Naive B cell (primary cell): ENCODE measurements at regions not wholly inside any gene's neighbourhood (a gene's known extent, or its start where the extent isn't known, plus 50 kb on each side); places are given as distances from the start of the nearest gene placed in this dataset.

Experiments used
- ATAC-seq, 2 donors: fragments of 150-1000 bp; cut with Tn5 transposase; 2 replicates each; pipeline ENCODE4 v1.10.0; 2021; ENCODE audit warnings: low read depth in 2 of 2, mild to moderate bottlenecking in 2 of 2, moderate library complexity in 2 of 2
- DNase-seq: peaks from one replicate; pipeline ENCODE4 v3.0.0; 2022
- H3K27ac Mint-ChIP-seq, 6 donors: one replicate each; pipeline ENCODE4 v1.8.0; 2020 to 2022; ENCODE audit warnings: mild to moderate bottlenecking in 6 of 6, mixed read lengths in 6 of 6, moderate library complexity in 5 of 6, inconsistent platforms in 2 of 6
- H3K27me3 Mint-ChIP-seq, 3 donors: one replicate each; pipeline ENCODE4 v1.8.0; 2021 to 2022; ENCODE audit warnings: mixed read lengths in 3 of 3, mild to moderate bottlenecking in 1 of 3
- H3K36me3 Mint-ChIP-seq, 2 donors: one replicate each; pipeline ENCODE4 v1.8.0; 2020 to 2022; ENCODE audit warnings: mixed read lengths in 2 of 2, inconsistent platforms in 1 of 2, mild to moderate bottlenecking in 1 of 2
- H3K4me1 Mint-ChIP-seq, 3 donors: one replicate each; pipeline ENCODE4 v1.8.0; 2020 to 2022; ENCODE audit warnings: mixed read lengths in 3 of 3, inconsistent platforms in 1 of 3, mild to moderate bottlenecking in 1 of 3, moderate library complexity in 1 of 3
- H3K4me3 Mint-ChIP-seq, 8 donors: one replicate each; pipeline ENCODE4 v1.8.0; 2020 to 2022; ENCODE audit warnings: mild to moderate bottlenecking in 8 of 8, mixed read lengths in 8 of 8, moderate library complexity in 8 of 8, inconsistent platforms in 2 of 8
- H3K9me3 Mint-ChIP-seq, 7 donors: one replicate each; pipeline ENCODE4 v1.8.0; 2020 to 2022; ENCODE audit warnings: mixed read lengths in 7 of 7, mild to moderate bottlenecking in 5 of 7, inconsistent platforms in 2 of 7, moderate library complexity in 1 of 7

DNA sequence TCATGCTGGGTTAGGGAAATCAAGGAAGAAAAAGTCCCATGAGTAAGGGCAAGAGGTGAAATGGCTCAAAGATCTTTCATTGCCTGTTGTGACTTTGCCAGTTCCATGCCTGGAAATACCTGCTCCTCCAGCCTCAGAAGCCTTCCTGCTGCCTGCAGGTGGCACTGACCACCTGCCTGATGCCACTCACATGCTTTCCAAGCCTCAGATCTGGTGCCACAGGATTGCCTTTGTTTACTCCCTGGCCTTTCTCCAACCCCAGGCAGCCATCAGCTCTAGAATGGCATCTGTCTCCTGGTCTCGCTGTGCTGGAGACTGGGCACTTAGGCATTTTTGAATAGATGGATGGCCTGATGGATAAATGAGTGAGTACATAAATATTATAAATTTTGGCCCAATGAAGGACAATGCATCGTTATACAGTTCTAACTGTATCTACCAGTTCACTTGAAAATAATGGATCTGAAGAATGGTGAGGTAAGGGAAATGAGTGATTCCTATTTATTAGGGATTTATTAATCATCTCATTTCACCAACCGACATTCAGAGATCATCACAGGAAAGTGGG is 657.2 kb downstream of the INHBA start:
- ATAC-seq (no peak), DNase-seq (no peak)
- Mint-ChIP-seq H3K27ac (no peak overlapping the region), H3K36me3 (peaks cover 4 to 5% of the 10 kb centered on the region in 2 donors), H3K27me3 (peaks cover 0 to 5% (median 0%) of the 10 kb centered on the region in 3 donors), H3K9me3 (peaks cover 0 to 4% (median 3%) of the 10 kb centered on the region in 7 donors), H3K4me3 (no peak overlapping the region), H3K4me1 (no peaks in the 10 kb centered on the region)

GRCh38 chr7:41039981-41040380 is 662.9 kb downstream of the INHBA start:
- Mint-ChIP-seq H3K4me3 (no peak overlapping the region), H3K36me3 (peaks cover 4 to 5% of the 10 kb centered on the region in 2 donors), H3K27ac (no peak overlapping the region), H3K27me3 (no peaks in the 10 kb centered on the region), H3K9me3 (peaks cover 0 to 4% (median 3%) of the 10 kb centered on the region in 7 donors), H3K4me1 (no peaks in the 10 kb centered on the region)
- ATAC-seq (no peak), DNase-seq (no peak)

GRCh38 chr7:41039386-41039953 is 663.4 kb downstream of the INHBA start:
- ATAC-seq, result no peak

DNA sequence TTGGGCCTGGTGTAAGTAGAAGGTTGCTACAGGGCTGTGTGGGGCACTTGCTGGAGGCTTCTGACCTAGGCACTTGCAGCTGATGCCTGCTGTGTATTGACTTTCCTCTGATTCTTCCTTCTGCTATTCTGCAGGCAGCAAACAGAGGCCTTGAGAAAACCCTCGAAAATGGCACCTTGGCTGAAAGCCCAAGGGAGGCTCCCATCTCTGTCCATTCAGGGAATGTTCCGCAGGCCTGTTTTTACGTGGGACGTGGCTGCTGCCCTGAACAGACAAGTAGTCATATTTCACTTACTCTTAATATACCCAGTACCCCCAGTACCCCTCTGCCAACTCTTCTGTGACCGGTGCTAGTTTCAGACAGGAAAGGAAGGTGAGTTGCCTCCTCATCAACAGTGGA is 664.7 kb downstream of the INHBA start:
- H3K27ac Mint-ChIP-seq, result no peak overlapping the region
- no peaks in the 10 kb centered on the region for H3K4me1 Mint-ChIP-seq
- ATAC-seq, result no peak
- H3K36me3 Mint-ChIP-seq, result peaks cover under 1 to 2% of the 10 kb centered on the region in 2 donors
- DNase-seq, result no peak
- H3K4me3 Mint-ChIP-seq, result no peak overlapping the region
- no peaks in the 10 kb centered on the region for H3K27me3 Mint-ChIP-seq
- H3K9me3 Mint-ChIP-seq, result peaks cover 0 to 3% (median 0%) of the 10 kb centered on the region in 7 donors

More at GRCh38 chr7:41039386-41039953, 663.4 kb downstream of the INHBA start:
- Mint-ChIP-seq H3K27ac (no peak overlapping the region), H3K4me1 (no peaks in the 10 kb centered on the region), H3K27me3 (no peaks in the 10 kb centered on the region), H3K36me3 (peaks cover 4 to 5% of the 10 kb centered on the region in 2 donors), H3K4me3 (no peak overlapping the region), H3K9me3 (peaks cover 0 to 4% (median 2%) of the 10 kb centered on the region in 7 donors)
- no peak for DNase-seq

DNA sequence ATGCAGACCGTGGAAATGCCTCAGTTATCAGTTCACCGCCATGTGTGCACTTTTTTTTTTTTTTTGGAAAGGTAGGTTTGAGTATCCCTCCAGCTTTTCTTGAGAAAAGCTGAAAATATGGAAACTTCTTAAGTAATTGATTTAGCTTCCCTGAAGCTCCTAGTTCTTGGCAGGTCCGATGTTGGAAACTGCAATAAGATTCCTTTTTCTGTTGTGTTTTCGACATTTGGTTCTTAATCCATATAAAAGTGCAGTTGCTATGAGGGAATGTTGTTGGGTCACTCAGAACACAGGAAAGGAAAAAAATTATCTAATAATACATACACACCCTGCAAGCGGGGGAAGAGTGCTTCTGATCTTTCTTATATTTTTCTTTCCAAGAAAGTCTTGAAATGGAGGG is 665.2 kb downstream of the INHBA start:
- DNase-seq, result no peak
- H3K9me3 Mint-ChIP-seq, result no peaks in the 10 kb centered on the region
- H3K4me1 Mint-ChIP-seq, result no peaks in the 10 kb centered on the region
- no peaks in the 10 kb centered on the region for H3K36me3 Mint-ChIP-seq
- ATAC-seq, result no peak
- no peak overlapping the region for H3K27ac Mint-ChIP-seq
- no peaks in the 10 kb centered on the region for H3K27me3 Mint-ChIP-seq
- no peak overlapping the region for H3K4me3 Mint-ChIP-seq

DNA sequence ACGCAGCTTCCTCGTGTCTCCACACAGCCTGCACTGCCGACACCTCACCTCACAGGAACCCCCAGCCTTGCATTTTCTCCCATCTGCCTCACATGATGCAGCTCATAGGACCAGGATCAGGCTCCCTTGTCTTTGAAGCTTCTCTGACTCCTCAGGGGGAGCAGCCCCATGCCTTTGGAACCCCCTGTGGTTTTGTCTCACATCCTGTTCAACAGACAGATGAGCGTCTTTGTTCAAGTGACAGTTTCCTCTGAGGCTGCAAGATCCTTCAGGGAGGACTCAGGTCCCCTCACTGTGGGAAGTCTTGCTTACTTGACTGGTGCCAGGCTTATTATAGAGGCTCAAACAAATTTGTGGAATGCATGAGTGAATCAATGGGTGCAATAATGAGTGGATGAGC is 667.1 kb downstream of the INHBA start:
- no peak for DNase-seq
- Mint-ChIP-seq H3K4me1 (no peaks in the 10 kb centered on the region), H3K9me3 (peaks cover 0 to 4% (median 0%) of the 10 kb centered on the region in 7 donors), H3K4me3 (no peak overlapping the region), H3K36me3 (no peaks in the 10 kb centered on the region), H3K27me3 (no peaks in the 10 kb centered on the region), H3K27ac (no peak overlapping the region)
- ATAC-seq, result no peak

DNA sequence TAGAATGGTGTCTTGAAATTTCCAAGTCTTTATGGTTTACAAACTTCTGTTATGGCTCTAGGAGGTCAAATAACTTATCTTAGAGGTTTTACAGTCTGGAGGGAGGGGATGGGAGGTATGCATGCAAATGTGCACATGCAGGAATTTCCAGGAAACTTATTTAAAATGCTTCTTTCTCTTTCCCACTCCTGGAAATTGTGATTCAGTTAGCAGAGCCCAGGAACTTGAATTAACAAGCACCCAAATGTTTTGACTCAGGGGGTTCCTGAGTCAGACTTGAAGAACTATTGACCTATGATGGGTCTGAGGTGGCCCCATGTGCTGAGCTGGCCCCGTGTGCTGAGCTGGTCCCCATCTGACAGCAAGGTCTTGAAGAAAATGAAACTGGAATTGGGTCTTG is 669.4 kb downstream of the INHBA start:
- ATAC-seq (no peak), DNase-seq (no peak)
- no peaks in the 10 kb centered on the region for H3K36me3 Mint-ChIP-seq
- H3K27me3 Mint-ChIP-seq, result no peaks in the 10 kb centered on the region
- no peak overlapping the region for H3K4me3 Mint-ChIP-seq
- H3K4me1 Mint-ChIP-seq, result no peaks in the 10 kb centered on the region
- H3K9me3 Mint-ChIP-seq, result peaks cover 0 to 5% (median 0%) of the 10 kb centered on the region in 7 donors
- H3K27ac Mint-ChIP-seq, result no peak overlapping the region

- ATAC-seq (no peak), DNase-seq (no peak)
- Mint-ChIP-seq H3K27ac (no peak overlapping the region), H3K4me3 (no peak overlapping the region), H3K9me3 (peaks cover 0 to 7% (median 0%) of the 10 kb centered on the region in 7 donors), H3K36me3 (no peaks in the 10 kb centered on the region), H3K27me3 (no peaks in the 10 kb centered on the region), H3K4me1 (no peaks in the 10 kb centered on the region)
These were observed 672.2 kb downstream of the INHBA start for GRCh38 chr7:41030673-41031072.

DNA sequence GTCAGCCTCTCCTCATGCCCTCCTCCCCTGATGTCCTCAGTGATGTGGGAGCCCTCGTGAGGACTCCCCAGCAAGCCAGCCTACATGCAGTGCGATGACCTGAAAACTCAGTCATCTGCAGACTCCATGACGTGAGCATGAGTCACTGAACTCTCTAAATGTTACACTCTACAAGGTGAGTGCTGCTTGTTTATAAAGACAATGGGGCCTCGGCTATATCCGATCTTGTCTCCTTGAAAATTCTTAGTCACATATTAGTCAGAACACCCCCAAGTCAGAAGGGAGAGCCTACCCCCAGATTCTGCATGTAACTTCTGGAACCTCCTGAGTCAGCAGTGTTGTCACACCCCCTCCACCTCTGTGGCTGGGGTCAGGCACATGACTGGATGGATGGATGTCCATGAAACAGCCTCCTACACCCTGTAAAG is 673.8 kb downstream of the INHBA start:
- ATAC-seq, result no peak
- Mint-ChIP-seq H3K27me3 (no peaks in the 10 kb centered on the region), H3K9me3 (peaks cover 0 to 7% (median 0%) of the 10 kb centered on the region in 7 donors), H3K36me3 (no peaks in the 10 kb centered on the region), H3K4me3 (no peak overlapping the region), H3K27ac (no peak overlapping the region), H3K4me1 (no peaks in the 10 kb centered on the region)
- DNase-seq, result no peak

DNA sequence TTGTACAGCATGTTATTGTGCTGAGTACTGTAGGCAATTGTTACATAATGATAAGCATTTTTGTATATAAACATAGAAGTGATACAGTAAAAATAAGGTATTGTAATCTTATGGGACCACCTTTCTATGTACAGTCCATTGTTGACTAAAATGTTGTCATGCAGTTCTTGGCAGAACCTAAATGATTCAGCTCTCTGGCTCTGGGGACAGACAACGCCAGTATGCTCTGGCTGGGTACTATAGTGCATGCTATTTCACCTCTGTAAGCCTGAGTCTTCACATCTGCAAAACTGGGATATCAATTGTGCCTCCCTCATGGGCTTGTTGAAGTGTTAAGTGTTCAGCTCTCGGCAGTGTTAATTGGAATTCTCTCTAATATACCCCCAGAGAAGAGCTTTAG is 674.3 kb downstream of the INHBA start:
- DNase-seq (no peak), ATAC-seq (no peak)
- no peaks in the 10 kb centered on the region for H3K27me3 Mint-ChIP-seq
- H3K36me3 Mint-ChIP-seq, result no peaks in the 10 kb centered on the region
- H3K27ac Mint-ChIP-seq, result peak overlapping the region in 1 of 6 donors; percentile 28
- no peak overlapping the region for H3K4me3 Mint-ChIP-seq
- no peaks in the 10 kb centered on the region for H3K4me1 Mint-ChIP-seq
- peaks cover 0 to 7% (median 0%) of the 10 kb centered on the region in 7 donors for H3K9me3 Mint-ChIP-seq

DNA sequence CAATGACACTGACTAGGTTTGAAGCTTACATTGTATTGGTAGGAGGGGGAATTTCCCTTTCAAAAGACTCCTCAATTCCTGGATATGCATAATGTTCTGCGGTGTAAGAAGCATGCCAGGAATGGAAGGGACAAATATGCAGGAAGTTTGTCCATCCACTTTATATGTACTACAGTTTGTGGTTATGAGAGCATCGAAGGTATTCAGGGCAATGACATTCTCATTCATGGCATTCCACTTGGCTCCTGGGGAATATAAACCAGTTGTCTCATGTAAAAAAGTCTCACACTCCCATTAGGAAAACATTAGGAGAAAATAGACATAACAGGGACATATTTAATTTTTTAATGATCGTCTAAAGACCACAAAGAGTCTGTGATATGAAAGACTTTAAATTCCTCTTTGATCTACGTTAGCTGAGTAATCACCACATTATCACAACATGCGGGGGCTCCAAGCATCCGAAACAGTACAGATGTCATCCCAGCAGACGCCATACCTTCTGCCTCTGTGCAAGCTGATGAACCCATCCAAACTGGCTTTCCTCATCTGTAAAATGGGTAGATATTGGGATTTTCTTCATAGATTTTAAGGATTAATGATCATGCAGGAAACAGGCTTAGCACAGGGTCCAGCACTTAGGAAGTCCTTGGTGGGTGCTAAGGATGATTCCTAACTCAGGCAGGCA is 675.3 kb downstream of the INHBA start:
- H3K27ac Mint-ChIP-seq, result no peak overlapping the region
- ATAC-seq, result no peak
- no peaks in the 10 kb centered on the region for H3K4me1 Mint-ChIP-seq
- no peak overlapping the region for H3K4me3 Mint-ChIP-seq
- peaks cover 0 to 7% (median 0%) of the 10 kb centered on the region in 7 donors for H3K9me3 Mint-ChIP-seq
- no peaks in the 10 kb centered on the region for H3K27me3 Mint-ChIP-seq
- H3K36me3 Mint-ChIP-seq, result no peaks in the 10 kb centered on the region
- no peak for DNase-seq

DNA sequence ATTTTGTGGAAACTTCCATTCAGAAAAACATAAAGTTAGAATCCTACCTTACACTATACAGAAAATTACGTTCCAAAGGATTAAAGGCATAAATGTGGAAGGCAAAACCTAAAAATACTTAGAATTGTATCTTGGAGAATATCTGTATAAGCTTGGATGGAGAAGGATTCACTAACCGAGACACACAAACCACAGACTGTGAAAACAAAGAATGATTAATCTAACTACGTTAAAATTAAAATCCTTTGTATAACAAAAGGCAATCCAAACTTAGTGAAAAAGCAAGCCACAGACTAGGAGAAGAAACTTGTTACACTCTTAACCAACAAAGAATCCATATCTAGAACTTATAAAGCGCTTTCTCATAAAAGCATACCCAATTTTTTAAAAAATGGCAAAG is 678.8 kb downstream of the INHBA start:
- no peaks in the 10 kb centered on the region for H3K4me1 Mint-ChIP-seq
- H3K27ac Mint-ChIP-seq, result no peak overlapping the region
- H3K4me3 Mint-ChIP-seq, result no peak overlapping the region
- H3K9me3 Mint-ChIP-seq, result peaks cover 0 to 2% (median 0%) of the 10 kb centered on the region in 7 donors
- ATAC-seq (no peak), DNase-seq (no peak)
- H3K36me3 Mint-ChIP-seq, result no peaks in the 10 kb centered on the region
- H3K27me3 Mint-ChIP-seq, result no peaks in the 10 kb centered on the region

DNA sequence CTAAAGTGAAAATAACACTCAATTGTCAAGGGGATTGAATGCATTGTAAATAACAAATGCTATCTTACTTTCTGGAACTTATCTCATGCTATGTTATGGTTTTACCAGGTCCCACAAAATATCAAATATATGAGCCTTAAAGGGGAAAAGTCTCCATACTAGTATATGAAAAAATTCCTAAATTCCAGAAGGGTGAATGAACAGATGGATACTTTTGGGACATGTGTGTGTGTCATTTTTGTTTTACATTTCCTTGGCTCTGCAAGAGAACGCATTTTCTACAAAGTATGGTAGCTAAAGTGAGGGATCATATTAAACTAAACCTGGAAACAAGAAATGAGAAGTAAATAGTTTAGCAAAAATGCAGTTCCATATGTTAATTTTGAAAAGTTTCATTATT is 682.8 kb downstream of the INHBA start:
- Mint-ChIP-seq H3K27me3 (no peaks in the 10 kb centered on the region), H3K4me1 (no peaks in the 10 kb centered on the region), H3K9me3 (no peaks in the 10 kb centered on the region), H3K36me3 (no peaks in the 10 kb centered on the region), H3K4me3 (no peak overlapping the region), H3K27ac (no peak overlapping the region)
- DNase-seq, result no peak
- no peak for ATAC-seq

GRCh38 chr7:41013117-41013516 is 689.8 kb downstream of the INHBA start:
- no peaks in the 10 kb centered on the region for H3K27me3 Mint-ChIP-seq
- no peaks in the 10 kb centered on the region for H3K4me1 Mint-ChIP-seq
- no peak for DNase-seq
- peaks cover 0 to 4% (median 0%) of the 10 kb centered on the region in 7 donors for H3K9me3 Mint-ChIP-seq
- no peak overlapping the region for H3K27ac Mint-ChIP-seq
- H3K36me3 Mint-ChIP-seq, result no peaks in the 10 kb centered on the region
- no peak for ATAC-seq
- no peak overlapping the region for H3K4me3 Mint-ChIP-seq
